CD4-positive, alpha-beta T cell (primary cell): ENCODE measurements at regions not wholly inside any gene's neighbourhood (a gene's known extent, or its start where the extent isn't known, plus 50 kb on each side); places are given as distances from the start of the nearest gene placed in this dataset.

Experiments used
- ATAC-seq: fragments of 200-7000 bp; cut with Tn5 transposase; one replicate; pipeline ENCODE4 v1.10.0; 2022; ENCODE audit warnings: mild to moderate bottlenecking; ENCODE audit not compliant: poor library complexity
- CTCF ChIA-PET: fragments of 350-600 bp; sonication (Branson Sonifier 250); formaldehyde crosslinking; loops from one replicate; lab custom pipeline; 2021; ENCODE audit warnings: antibody characterized with exemption, inconsistent platforms; lab: Charles Lee
- POLR2A ChIA-PET: fragments of 350-600 bp; sonication (Branson Sonifier 250); formaldehyde crosslinking; loops from one replicate; lab custom pipeline; 2021; ENCODE audit warnings: antibody characterized with exemption, inconsistent platforms; lab: Charles Lee
- DNase-seq, 14 experiments: peaks; one replicate each; pipeline ENCODE4 v3.0.0-alpha.2; 2013 to 2020; ENCODE audit warnings: mixed read lengths in 2 of 14
- H3K27ac ChIP-seq, 2 donors: one replicate each; pipeline versions ENCODE4 v1.5.1 to v1.7.0; 2013; ENCODE audit warnings: low read length in 2 of 2, low read depth in 1 of 2, mild to moderate bottlenecking in 1 of 2
- H3K27me3 ChIP-seq, 2 experiments: 1 replicate in 1 of 2; 2 replicates in 1 of 2; pipeline versions ENCODE4 v1.6.1 to v1.7.0; 2013; ENCODE audit warnings: low read length in 2 of 2, control low read depth in 1 of 2, mild to moderate bottlenecking in 1 of 2, moderate library complexity in 1 of 2; ENCODE audit not compliant: insufficient read depth in 2 of 2, control insufficient read depth in 1 of 2
- H3K36me3 ChIP-seq: one replicate; pipeline ENCODE4 v1.6.1; 2013; ENCODE audit warnings: low read length, control low read depth; ENCODE audit not compliant: insufficient read depth
- H3K4me1 ChIP-seq: one replicate; pipeline ENCODE4 v1.6.1; 2013; ENCODE audit warnings: low read length, control low read depth; ENCODE audit not compliant: insufficient read depth
- H3K4me3 ChIP-seq: one replicate; pipeline ENCODE4 v1.5.1; 2013; ENCODE audit warnings: mild to moderate bottlenecking, low read length, moderate library complexity
- H3K9me3 ChIP-seq, 2 experiments: 1 replicate in 1 of 2; 2 replicates in 1 of 2; pipeline versions ENCODE4 v1.6.1 to v1.7.0; 2013; ENCODE audit warnings: low read length in 2 of 2, mild to moderate bottlenecking in 2 of 2, control low read depth in 1 of 2, moderate library complexity in 1 of 2; ENCODE audit not compliant: control insufficient read depth in 1 of 2, insufficient read depth in 1 of 2
- H3K27ac Mint-ChIP-seq: one replicate; pipeline ENCODE4 v1.8.0; 2020; ENCODE audit warnings: mixed read lengths
- H3K27me3 Mint-ChIP-seq: one replicate; pipeline ENCODE4 v1.8.0; 2021; ENCODE audit warnings: mixed read lengths
- H3K36me3 Mint-ChIP-seq: one replicate; pipeline ENCODE4 v1.8.0; 2021; ENCODE audit warnings: low read depth, mixed read lengths
- H3K4me1 Mint-ChIP-seq: one replicate; pipeline ENCODE4 v1.8.0; 2021; ENCODE audit warnings: low read depth, mixed read lengths
- H3K4me3 Mint-ChIP-seq: one replicate; pipeline ENCODE4 v1.8.0; 2020; ENCODE audit warnings: mild to moderate bottlenecking, mixed read lengths
- H3K9me3 Mint-ChIP-seq: one replicate; pipeline ENCODE4 v1.8.0; 2020; ENCODE audit warnings: mixed read lengths
- CTCF ChIP-seq: fragments of 200-600 bp; IDR thresholded peaks from one replicate; pipeline ENCODE4 v1.8.0; 2022; ENCODE audit warnings: antibody characterized with exemption, mild to moderate bottlenecking
- intact Hi-C, 2 experiments: fragments of 100-400 bp; cut with DNase I in 1 of 2; cut with micrococcal nuclease in 1 of 2; formaldehyde crosslinking; loops; one replicate each; pipeline versions ENCODE4 v1.15.1 to v1.9.0; 2023 to 2025; cut with DNase I, micrococcal nuclease

GRCh38 chr2:175536059-175536458 lies 354.5 kb upstream of the ATP5MC3 start:
- Mint-ChIP-seq H3K9me3 (peaks cover 13% of the 10 kb centered on the region), H3K36me3 (no peaks in the 10 kb centered on the region), H3K27me3 (no peaks in the 10 kb centered on the region), H3K4me3 (no peak overlapping the region), H3K27ac (no peak overlapping the region), H3K4me1 (no peaks in the 10 kb centered on the region)
- intact Hi-C loops: no loop called here
- no peak for TF ChIP-seq CTCF
- no peak overlapping the region for H3K4me3 ChIP-seq
- H3K27ac ChIP-seq: no peak overlapping the region
- H3K27me3 ChIP-seq: no peaks in the 10 kb centered on the region
- H3K36me3 ChIP-seq: no peaks in the 10 kb centered on the region
- no peaks in the 10 kb centered on the region for H3K9me3 ChIP-seq
- ATAC-seq: no peak
- H3K4me1 ChIP-seq: no peaks in the 10 kb centered on the region
- CTCF ChIA-PET: no interaction called here
- POLR2A ChIA-PET: no interaction called here
- DNase-seq: no peak

GRCh38 chr2:175535631-175536030 lies 354.1 kb upstream of the ATP5MC3 start:
- no peaks in the 10 kb centered on the region for H3K27me3 ChIP-seq
- no peak overlapping the region for H3K27ac Mint-ChIP-seq
- no peak overlapping the region for H3K27ac ChIP-seq
- no peaks in the 10 kb centered on the region for H3K36me3 Mint-ChIP-seq
- no peaks in the 10 kb centered on the region for H3K4me1 ChIP-seq
- H3K9me3 ChIP-seq: no peaks in the 10 kb centered on the region
- H3K4me3 ChIP-seq: no peak overlapping the region
- POLR2A ChIA-PET: no interaction called here
- H3K9me3 Mint-ChIP-seq: peaks cover 13% of the 10 kb centered on the region
- CTCF ChIA-PET: no interaction called here
- no peak for TF ChIP-seq CTCF
- H3K4me1 Mint-ChIP-seq: no peaks in the 10 kb centered on the region
- intact Hi-C loops: no loop called here
- H3K4me3 Mint-ChIP-seq: no peak overlapping the region
- H3K27me3 Mint-ChIP-seq: no peaks in the 10 kb centered on the region
- ATAC-seq: no peak
- DNase-seq: no peak
- no peaks in the 10 kb centered on the region for H3K36me3 ChIP-seq

GRCh38 chr2:175525975-175526374 lies 344.5 kb upstream of the ATP5MC3 start:
- Mint-ChIP-seq H3K27ac (no peak overlapping the region), H3K4me1 (no peaks in the 10 kb centered on the region), H3K4me3 (no peak overlapping the region), H3K36me3 (no peaks in the 10 kb centered on the region), H3K27me3 (peaks cover 10% of the 10 kb centered on the region), H3K9me3 (peaks cover 2% of the 10 kb centered on the region)
- Histone ChIP-seq H3K4me1 (no peaks in the 10 kb centered on the region), H3K9me3 (no peaks in the 10 kb centered on the region), H3K27ac (no peak overlapping the region), H3K27me3 (no peaks in the 10 kb centered on the region), H3K36me3 (no peaks in the 10 kb centered on the region), H3K4me3 (no peak overlapping the region)
- POLR2A ChIA-PET: no interaction called here
- TF ChIP-seq CTCF: no peak
- intact Hi-C loops: no loop called here
- no peak for ATAC-seq
- CTCF ChIA-PET: no interaction called here
- DNase-seq: no peak
